NCI-H774 (cell line): ENCODE measurements at regions not wholly inside any gene's neighbourhood (a gene's known extent, or its start where the extent isn't known, plus 50 kb on each side); places are given as distances from the start of the nearest gene placed in this dataset.
"Not testable (repeated sequence)": the region's sequence is repeated elsewhere in the genome, so short reads cannot be mapped to it uniquely, and the experiment has no call there.

ENCODE experiments used
- DNase-seq: peaks from one replicate; lab custom pipeline; 2025; lab: John Stamatoyannopoulos, UW

- DNase-seq, result no peak
Observed at GRCh38 chr2:41167014-41167413, 715.1 kb upstream of the SLC8A1 start.

GRCh38 chr2:41169744-41170143, 717.9 kb upstream of the SLC8A1 start:
- DNase-seq, result no peak

- DNase-seq, result no peak
Observed at GRCh38 chr2:41170589-41170988, 718.7 kb upstream of the SLC8A1 start.

- DNase-seq, result no peak
Observed at GRCh38 chr2:41180387-41180786, 728.5 kb upstream of the SLC8A1 start.

- DNase-seq, result no peak
Observed at GRCh38 chr2:41182961-41183360, 731.1 kb upstream of the SLC8A1 start.

- DNase-seq, result no peak
Observed at GRCh38 chr2:41187376-41188122, 735.7 kb upstream of the SLC8A1 start.

GRCh38 chr2:41194230-41194629, 742.3 kb upstream of the SLC8A1 start:
- DNase-seq, result no peak

- no peak for DNase-seq
Observed at GRCh38 chr2:41197781-41198180, 745.9 kb upstream of the SLC8A1 start.

- DNase-seq, result no peak
Observed at GRCh38 chr2:41199334-41199733, 747.4 kb upstream of the SLC8A1 start.

- no peak for DNase-seq
Observed at GRCh38 chr2:41204315-41204714, 752.4 kb upstream of the SLC8A1 start.

- DNase-seq, result no peak
Observed at GRCh38 chr2:41206004-41206403, 754.1 kb upstream of the SLC8A1 start.

GRCh38 chr2:41207578-41207977, 755.7 kb upstream of the SLC8A1 start:
- DNase-seq, result no peak

GRCh38 chr2:41210030-41210429, 758.1 kb upstream of the SLC8A1 start:
- DNase-seq, result not testable (repeated sequence)

GRCh38 chr2:41216978-41217377, 765.1 kb upstream of the SLC8A1 start:
- DNase-seq, result no peak

- no peak for DNase-seq
Observed at GRCh38 chr2:41222593-41222992, 770.7 kb upstream of the SLC8A1 start.

GRCh38 chr2:41234093-41234492, 782.2 kb upstream of the SLC8A1 start:
- no peak for DNase-seq

GRCh38 chr2:41241325-41242000, 789.6 kb upstream of the SLC8A1 start:
- no peak for DNase-seq

- no peak for DNase-seq
Observed at GRCh38 chr2:41242001-41242331, 790.1 kb upstream of the SLC8A1 start.

- DNase-seq, result no peak
Observed at GRCh38 chr2:41267929-41268659, 779.7 kb upstream of the PKDCC start.

- DNase-seq, result no peak
Observed at GRCh38 chr2:41283079-41283775, 764.6 kb upstream of the PKDCC start.

GRCh38 chr2:41293491-41293890, 754.3 kb upstream of the PKDCC start:
- DNase-seq, result no peak

GRCh38 chr2:41294331-41294730, 753.5 kb upstream of the PKDCC start:
- DNase-seq, result no peak

GRCh38 chr2:41313082-41313481, 734.7 kb upstream of the PKDCC start:
- DNase-seq, result no peak
